RCC 7860 (cell line): ENCODE measurements at regions not wholly inside any gene's neighbourhood (a gene's known extent, or its start where the extent isn't known, plus 50 kb on each side); places are given as distances from the start of the nearest gene placed in this dataset.
"Not testable (repeated sequence)": the region's sequence is repeated elsewhere in the genome, so short reads cannot be mapped to it uniquely, and the experiment has no call there.

Source experiments
- DNase-seq: peaks from one replicate; pipeline ENCODE4 v3.0.0-alpha.2; 2015; ENCODE audit warnings: low spot score
- FAIRE-seq: peaks from 2 replicates; lab custom pipeline; 2012; peaks lifted over from hg19 to GRCh38; lab: Jason Lieb, UNC

DNA sequence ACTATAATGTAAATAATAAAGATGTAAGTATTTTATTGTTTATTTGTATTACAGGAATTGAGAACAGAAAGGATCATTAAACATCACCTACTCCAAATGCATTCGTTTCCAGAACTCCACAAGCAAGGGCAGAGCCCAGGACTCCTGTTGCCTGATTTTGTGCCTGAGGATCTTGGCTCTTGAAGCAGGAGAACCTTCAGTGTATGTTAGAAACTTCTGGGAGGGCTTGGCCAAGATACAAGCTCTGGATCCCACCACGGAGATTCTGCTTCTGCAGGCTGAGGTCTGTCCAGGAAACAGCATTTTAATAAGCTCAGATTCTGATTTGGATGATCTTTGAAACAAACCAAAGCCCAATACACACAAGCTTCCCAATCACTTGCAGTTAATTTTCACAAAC lies 142.4 kb upstream of the SOX11 start:
- DNase-seq (no peak), FAIRE-seq (no peak)

DNA sequence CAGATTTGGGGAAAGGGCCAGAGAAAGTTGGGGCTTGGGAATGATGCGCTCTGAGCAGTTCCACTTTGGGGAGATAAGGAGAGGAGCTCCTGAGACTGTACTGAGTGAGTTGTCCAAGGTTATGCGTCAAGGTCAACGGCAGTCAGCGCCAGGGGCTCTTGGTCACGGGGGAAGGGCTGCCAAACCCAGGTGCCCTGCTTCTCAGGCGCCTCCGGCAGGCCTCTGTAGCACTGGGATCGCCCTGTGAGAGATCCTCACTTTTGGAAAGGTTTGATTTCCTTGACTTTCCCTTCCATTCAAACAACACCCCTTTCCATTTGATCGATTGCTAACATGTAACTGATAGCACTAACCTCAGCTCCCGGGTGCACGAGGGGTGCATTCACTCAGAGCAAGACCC lies 136.5 kb upstream of the SOX11 start:
- DNase-seq: no peak
- no peak for FAIRE-seq

DNA sequence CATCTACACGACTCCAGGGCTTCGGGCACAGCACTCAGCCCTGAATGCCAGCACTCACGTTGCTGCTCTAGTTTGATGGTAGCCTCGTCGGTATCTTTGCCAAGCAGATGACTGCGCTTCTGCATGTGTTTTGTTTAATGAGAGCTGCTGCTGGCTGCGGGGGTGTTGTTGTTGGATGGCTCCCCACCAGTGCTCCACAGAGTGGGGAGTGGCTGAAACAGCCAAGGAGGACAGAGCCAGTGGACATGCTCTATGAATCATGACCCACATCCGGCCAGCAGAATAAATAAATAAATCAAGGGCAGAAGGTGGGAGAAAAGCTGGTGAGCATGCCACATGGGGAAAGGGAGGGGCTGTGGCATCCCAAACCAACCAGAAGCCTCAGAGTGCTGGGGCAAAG lies 131.2 kb upstream of the SOX11 start:
- FAIRE-seq: no peak
- DNase-seq: no peak

DNA sequence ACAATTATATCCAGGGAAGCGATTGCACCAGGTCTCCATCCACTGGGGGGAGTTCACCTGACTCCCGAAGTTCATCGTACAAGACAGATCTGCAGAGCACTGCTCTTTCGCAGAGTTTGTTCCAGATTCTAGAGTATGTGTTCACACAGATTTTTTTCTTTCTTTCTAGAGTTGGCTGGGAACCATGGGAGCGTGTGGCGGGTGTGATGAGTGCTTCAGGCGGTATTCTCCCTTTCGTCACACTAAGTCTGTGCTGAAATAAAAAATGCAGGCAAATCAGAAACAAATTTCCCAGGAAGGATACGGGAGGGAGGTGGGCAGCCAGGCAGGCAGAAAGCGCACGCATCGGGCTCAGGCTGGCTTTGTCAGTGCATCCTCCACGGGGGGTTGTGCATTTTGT lies 129.8 kb upstream of the SOX11 start:
- DNase-seq (no peak), FAIRE-seq (no peak)

DNA sequence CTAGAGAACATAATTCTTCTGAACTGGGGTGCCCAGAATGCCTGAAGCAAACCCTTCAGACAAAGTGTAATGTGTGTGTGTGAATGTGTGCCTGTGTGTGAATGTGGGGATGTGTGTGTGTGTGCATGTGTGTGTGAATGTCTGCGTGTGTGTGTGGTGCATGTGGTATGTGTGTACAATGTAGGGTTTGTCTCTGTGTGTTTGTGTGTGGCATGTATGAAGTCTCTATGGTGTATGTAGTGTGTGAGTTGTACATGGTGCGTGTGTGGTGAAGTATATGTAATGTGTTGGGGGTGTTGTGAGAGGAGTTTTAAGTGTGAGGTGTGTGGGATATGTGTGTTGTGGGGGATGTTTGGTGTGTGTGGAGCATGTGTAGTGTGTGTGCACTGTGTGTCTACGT lies 129.3 kb upstream of the SOX11 start:
- DNase-seq: no peak
- no peak for FAIRE-seq

DNA sequence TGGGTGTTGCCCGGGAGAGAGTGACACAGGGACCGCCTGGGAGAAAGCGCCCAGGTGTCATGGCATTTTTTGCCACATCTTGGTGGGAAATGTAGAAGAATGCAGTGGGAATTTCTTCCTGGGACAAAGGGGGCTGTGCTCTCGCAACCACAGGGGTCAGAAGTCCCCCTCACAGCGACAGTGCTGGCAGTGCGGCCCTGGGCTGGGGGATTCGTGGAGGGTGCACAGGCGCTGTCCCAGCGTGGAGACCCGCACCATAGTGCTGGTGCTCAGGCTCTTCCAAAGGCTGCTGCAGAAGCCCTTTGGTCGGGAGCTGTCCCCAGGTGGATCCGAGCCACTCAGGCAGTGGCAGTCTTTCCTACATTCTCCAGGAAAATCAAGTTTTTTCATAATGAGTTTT lies 128.8 kb upstream of the SOX11 start:
- FAIRE-seq (no peak), DNase-seq (no peak)

DNA sequence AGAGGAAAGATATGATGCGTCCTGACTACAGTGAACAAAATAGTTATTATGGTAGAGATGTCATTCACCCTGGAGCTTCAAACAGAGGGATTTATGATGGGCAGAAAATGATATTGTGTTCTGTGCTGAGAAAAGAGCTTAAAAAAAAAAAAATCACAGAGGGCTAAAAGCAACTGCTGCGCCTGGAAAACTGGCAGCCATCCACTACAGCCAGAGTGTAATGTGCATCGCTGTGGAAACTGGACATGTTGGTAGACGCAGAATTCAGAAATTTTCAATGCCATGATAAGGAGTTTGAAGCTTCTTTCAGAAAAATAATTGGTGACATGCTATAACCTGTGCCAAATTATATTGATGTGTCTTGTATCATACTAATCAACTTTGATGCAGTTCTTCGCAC lies 122.9 kb upstream of the SOX11 start:
- FAIRE-seq (no peak), DNase-seq (no peak)

DNA sequence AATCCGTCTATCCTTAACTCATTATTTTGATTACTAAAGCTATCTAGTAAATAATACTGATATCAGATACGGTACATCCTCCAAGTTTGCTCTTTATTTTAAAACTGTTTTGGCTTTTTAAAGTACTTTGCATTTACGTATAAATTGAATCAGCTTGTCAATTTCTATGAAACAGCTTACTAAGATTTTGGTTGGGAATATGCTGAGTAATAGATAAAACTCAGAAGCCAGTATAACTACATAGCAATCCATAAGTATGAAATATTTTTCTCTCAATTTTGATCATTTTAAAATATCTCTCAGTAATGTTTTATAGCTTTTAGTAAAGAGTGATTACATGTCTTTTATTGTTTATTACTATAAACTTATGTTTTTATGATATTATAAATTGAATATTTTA lies 116.2 kb upstream of the SOX11 start:
- peak; percentile 35 for FAIRE-seq
- DNase-seq: no peak

DNA sequence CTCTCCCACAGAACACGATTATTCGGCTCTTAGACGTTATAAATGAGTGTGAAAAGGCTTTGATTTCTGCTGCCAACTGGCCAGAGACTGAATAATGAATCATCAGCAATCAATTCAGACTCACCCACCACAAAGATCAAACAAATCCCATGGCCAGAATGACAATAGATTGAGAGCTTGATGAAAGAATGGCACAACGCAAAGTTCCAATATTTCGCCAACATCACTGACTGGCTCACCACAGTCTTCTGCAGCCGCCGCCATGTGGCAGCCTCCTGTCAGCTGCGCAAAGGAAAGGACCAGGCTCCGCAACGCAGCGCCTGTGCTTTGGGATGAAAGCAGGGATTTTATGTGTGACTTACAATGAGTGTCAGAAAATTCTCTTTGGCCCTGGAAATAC lies 104.4 kb upstream of the SOX11 start:
- no peak for FAIRE-seq
- no peak for DNase-seq

DNA sequence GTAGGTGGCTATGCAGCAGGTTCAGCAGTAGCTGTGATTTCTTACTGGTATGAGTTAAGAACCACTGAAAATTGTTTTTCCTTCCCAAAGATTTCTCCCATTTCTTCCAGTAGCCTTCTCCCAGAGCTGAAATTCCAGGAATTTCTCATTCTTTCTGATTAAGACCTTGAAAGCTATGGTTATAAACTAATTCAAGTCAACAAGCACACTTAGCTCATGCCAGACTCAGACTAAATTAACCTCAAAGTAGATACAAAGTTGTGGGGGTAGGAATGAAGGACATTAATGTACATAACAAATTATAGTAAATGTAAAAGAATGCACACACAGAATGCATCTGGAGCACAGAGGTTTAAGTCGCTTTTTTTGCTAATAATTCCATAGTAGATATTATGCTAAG lies 103.6 kb upstream of the SOX11 start:
- FAIRE-seq (no peak), DNase-seq (no peak)

DNA sequence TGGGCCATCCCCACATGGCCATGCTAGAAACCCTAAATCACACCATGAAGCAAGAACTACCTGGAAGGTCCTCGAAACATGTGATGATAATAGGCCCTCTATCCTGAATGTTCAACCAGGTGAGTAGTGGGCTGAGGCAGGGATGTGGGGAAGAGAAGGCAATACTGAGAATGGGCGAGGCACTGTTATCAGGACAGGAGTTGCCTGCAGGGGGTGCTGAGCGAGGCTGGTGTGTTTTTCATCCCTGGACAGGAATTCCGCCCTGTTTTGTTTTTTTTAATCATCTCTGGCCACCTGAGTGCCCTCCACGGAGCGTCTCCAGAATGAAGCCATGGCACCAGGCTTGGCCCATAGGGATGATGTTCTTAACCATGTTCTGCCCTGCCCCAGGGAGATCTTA lies 103.0 kb upstream of the SOX11 start:
- no peak for FAIRE-seq

DNA sequence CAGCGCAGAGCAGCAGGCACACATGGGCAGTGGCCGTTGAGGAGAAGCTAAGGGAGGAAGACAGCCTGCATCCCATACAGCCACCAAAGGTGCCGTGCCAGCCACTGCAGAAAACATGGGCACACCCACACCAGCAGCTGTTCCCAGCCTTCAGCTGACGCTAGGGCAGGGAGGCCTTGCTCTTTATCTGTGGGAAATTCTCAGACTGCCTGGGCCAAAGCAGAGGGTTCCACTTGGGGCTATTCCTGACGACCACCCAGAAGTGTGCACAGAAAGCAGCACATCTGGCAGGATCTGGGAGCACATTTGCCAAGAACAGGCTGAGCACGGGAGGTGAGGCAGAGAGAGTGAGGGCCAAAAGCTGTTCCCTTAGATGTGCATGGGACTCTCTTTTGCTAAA lies 101.3 kb upstream of the SOX11 start:
- DNase-seq (no peak), FAIRE-seq (no peak)

More for the DNA sequence above, 103.0 kb upstream of the SOX11 start:
- no peak for DNase-seq

DNA sequence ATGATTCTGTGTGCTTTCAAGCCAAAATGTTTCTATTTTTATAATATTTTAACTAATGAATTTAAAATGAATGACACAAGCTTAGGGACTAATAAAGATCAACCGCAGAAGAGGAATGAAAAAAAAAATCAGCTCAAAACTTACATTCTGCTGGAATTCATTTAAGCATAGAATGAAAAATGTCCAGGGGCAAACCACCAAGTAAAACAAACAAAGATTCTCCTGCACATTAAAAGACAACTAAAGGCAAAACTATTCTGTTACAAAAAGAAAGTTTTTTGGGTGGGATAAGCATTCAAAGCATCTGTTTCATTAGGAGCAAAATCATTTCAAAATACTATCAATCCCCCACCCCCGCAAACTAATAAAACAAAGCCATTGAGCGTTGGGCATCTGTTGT lies 99.3 kb upstream of the SOX11 start:
- DNase-seq (no peak), FAIRE-seq (no peak)

DNA sequence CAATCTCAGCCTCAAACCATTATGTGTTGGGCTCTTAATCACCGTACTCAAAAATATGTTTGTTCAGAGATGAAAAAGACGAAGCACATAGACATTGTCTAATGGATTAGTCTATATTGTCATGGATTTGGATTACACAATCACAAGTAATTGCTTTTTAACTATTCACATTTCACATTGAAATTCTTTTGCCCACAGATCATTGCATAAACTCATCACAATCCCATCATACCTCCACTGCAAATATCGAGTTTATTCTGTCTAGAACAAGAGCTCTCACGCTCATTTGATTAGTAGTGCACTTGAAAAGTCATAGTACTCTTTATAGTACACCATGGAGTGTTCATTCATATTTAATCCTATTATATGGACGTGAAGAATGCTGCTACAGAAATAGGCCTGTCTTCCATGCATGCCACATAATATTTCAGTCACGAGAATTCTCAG lies 97.9 kb upstream of the SOX11 start:
- FAIRE-seq: no peak
- no peak for DNase-seq

DNA sequence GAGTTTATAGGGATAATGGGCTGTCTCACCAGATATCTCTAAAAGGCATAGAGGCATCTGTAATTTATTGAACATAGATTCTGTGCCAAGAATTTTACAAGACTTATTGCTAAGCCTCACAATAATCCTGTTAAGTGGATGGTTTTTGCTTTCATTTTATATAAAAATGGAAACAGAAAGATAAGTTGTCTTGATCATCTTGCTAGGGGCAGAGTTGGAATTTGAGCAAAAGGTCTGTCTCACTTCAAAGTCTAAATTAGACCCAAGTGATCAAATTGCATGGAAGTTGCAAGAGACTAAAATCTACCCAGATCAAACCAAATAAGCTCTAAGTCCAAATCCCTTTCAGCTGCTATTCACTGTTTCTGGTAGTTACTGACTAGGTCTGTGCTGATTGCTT lies 95.3 kb upstream of the SOX11 start:
- DNase-seq (no peak), FAIRE-seq (no peak)

DNA sequence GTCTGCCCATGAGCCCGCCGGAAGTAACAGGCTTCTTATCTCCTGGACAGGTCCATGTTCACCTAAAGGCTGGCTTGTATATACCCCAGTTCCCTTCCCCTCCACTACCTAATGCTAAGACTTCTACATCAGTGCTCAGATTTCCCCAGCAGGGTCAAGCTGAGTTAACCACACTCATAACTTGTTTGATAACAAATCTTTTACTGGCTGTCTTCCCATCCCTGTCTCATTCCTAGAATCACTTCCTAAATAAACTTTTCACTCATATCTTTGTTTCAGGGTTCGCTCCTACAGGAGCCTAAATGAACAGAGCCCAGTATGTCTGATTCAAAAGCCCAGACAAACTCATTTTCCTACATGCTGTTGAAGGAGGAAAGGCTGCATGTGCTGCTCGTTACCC lies 94.0 kb upstream of the SOX11 start:
- FAIRE-seq (no peak), DNase-seq (no peak)

DNA sequence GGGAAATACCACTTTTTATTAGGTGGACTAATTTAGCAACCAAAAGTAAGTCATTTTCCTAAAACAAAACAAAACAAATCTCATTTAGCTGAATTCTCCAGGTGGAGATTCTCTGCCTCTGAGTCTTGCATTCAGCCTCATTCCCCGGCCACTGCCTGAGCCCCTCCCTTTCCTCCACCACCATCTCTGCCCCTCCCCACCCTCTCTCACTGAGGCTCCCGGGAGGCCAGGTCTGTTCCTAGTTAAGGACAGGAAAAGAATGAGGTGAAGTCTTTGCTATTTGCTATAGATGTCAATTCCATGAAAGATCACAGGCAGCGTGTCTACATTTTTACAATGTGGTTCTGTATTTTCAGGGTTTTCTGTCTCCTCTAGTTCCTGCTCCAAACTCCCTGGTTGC lies 83.0 kb upstream of the SOX11 start:
- DNase-seq (no peak), FAIRE-seq (no peak)

DNA sequence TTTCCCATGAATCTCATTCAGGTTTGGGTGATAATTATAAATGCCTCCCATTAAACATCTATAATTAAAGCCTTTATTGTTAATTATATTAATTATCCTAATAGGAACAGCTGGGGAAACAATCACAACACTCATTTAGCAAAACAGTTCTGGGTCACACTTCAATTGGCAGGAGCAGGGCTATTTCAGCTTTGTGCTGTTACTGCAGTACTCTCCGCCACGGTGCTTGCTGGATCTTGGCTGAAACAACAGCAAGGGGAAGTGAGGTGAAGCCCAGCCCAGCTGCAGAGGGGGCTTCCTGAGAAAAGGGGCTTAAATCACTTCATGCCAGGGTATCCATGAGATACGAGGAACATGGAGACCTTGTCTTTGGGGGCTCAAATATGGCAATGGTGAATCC lies 79.5 kb upstream of the SOX11 start:
- FAIRE-seq: no peak
- DNase-seq: no peak

DNA sequence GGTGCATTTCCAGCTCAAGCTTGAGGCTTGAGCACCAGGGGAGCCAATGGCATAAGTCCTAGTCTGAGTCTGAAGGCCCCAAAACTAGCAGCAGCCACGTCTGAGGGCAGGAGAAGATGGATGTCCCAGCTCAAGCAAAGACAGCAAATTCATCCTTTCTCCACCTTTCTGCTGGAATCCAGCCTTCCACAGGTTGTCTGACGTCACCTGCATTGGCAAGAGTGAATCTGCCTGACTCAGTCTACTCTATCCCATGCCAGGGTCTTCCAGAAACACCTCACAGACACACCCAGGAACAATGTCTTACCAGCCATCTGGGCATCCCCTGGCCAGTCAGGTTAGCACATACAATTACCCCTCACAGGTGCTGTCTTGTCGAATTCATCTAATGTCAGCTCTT lies 76.2 kb upstream of the SOX11 start:
- FAIRE-seq: no peak
- no peak for DNase-seq

DNA sequence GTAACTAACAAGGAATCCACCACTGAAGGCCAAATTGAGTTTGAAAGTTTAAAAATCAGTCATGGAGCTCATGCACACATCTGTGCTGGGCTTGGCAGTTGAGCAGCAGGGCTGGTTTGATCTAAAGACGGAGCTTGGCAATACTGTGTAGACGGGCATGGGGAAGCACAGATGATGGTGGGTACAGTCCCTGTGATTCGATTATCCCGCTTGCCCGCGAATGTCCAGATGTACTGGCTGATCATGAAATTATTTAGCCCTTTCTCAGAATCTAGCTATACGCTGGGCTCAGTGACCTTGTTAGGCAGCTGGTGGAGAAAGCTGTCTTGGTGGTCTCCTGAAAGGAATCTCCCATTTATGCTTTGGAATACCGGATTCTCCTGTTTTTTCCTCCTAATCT lies 74.8 kb upstream of the SOX11 start:
- DNase-seq (no peak), FAIRE-seq (no peak)

DNA sequence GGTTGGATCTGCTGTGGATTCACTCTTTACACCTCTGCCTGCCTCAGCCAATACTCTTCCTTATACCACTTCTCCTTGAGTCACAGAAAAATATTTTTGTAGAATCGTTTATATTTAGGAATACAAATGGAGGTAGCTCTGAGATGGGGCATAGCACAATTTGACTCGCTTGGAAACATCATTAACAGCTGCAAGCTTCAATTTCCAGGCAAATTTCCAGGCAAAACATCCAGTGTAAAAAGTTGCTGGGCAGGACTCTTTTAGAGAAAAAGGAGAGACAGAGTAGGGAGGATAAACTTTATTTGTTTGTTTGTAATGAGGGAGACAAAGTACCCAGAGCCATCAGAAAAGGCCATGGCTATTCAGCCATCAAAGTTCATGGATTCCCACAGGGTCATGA lies 74.4 kb upstream of the SOX11 start:
- DNase-seq (no peak), FAIRE-seq (no peak)

DNA sequence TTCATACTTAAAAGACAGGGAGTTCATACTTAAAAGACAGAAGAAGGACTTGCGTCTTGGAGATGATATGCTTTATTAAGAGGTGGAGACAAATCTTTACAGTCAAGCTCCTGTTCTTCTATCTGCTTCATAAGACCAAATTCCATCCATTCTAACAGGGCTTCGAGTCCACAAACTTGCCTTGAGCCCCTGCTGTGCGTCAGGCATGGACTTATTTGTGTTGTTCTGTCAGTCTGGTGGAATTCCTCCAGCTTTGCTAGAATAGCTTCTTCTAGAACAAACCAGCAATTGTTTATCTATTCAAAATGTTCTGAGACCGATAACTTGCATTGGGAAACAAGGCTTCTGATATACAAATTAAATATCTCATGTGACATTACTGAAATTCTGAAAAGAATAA lies 73.9 kb upstream of the SOX11 start:
- DNase-seq: no peak
- FAIRE-seq: no peak

DNA sequence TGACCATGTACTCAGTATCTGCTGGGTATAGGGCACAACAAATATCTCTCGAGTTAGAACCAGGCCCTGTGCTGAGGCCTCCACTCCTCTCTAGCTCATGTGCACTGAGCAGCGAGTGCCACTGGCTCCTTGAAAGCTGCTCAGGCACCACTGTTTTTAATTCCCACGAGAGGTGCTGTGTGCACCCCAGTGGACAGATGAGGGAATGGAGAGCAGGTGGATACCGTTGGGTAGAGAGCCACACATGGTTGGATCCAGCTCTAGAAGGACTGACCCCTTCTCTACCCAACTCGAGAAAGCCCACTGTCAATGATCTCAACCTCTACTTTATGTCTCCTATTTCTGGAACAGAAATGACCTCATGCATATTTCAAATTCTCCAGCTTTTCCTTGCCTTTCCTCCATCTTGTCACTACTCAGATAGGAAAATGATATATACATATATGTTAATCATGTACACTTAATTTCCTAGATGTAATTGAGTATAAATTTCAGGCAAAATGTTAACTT lies 66.6 kb upstream of the SOX11 start:
- not testable (repeated sequence) for FAIRE-seq, DNase-seq

DNA sequence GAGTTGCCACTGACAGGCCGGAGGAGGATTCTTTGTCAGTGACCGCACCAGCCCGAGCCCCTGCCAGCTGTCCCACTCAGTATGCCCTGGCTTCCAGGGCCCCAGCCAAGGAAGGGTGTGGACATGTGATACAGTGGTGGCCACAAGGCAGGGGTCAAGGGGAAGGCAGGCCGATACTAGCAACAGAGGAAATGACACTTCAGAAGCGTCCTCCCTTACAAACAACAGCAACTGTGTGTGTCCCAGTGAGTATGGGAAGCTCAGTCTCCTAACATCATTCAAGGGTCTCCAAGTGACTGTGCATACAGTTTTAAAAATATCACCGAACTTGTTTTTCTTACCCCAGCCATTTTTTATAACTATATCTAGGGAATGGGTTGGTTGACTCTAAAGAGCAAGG lies 63.7 kb upstream of the SOX11 start:
- not testable (repeated sequence) for DNase-seq
- peak; percentile 63 for FAIRE-seq
